HEK293 (cell line): ENCODE measurements at regions not wholly inside any gene's neighbourhood (a gene's known extent, or its start where the extent isn't known, plus 50 kb on each side); places are given as distances from the start of the nearest gene placed in this dataset.

ENCODE experiments used
- CTCF ChIA-PET: fragments of 350-600 bp; formaldehyde crosslinking; extraction: SDS; loops from one replicate; lab custom pipeline; 2021; ENCODE audit warnings: antibody characterized with exemption; lab: Yijun Ruan, JAX
- POLR2A ChIA-PET: fragments of 300-600 bp; formaldehyde crosslinking; extraction: SDS; loops from one replicate; lab custom pipeline; 2020; ENCODE audit warnings: antibody characterized with exemption, inconsistent platforms; lab: Yijun Ruan, JAX
- H3K27ac ChIP-seq: fragments of 200-500 bp; sonication (Bioruptor generic); 2 replicates; pipeline ENCODE4 v1.5.1; 2014; ENCODE audit warnings: low read depth, low read length, control low read depth, inconsistent platforms; ENCODE audit errors: extremely low read depth
- H3K36me3 ChIP-seq, 2 experiments: fragments of 200-500 bp in 1 of 2; sonication (Bioruptor generic) in 1 of 2; 1 replicate in 1 of 2; 2 replicates in 1 of 2; pipeline ENCODE4 v1.5.1; 2014 to 2017; ENCODE audit warnings: inconsistent platforms in 2 of 2, low read length in 2 of 2; ENCODE audit not compliant: control insufficient read depth in 2 of 2, insufficient read depth in 1 of 2
- H3K4me1 ChIP-seq: fragments of 200-500 bp; sonication (Bioruptor generic); 2 replicates; pipeline ENCODE4 v1.5.1; 2014; ENCODE audit warnings: mild to moderate bottlenecking, low read length, inconsistent platforms; ENCODE audit not compliant: control insufficient read depth, insufficient read depth
- H3K4me3 ChIP-seq: 2 replicates; pipeline ENCODE4 v1.5.1; 2011; ENCODE audit warnings: low read depth, mild to moderate bottlenecking, control low read depth, low read length, moderate library complexity
- H3K9me3 ChIP-seq: fragments of 200-500 bp; sonication (Bioruptor generic); 2 replicates; pipeline ENCODE4 v1.5.1; 2014; ENCODE audit warnings: low read depth, low read length, inconsistent platforms; ENCODE audit not compliant: control insufficient read depth, insufficient read depth
- IKZF3 ChIP-seq: fragments of 450-650 bp; IDR thresholded peaks from 2 replicates; pipeline ENCODE4 v1.5.0; 2018; ENCODE audit warnings: missing biosample characterization, mild to moderate bottlenecking, missing genetic modification characterization, moderate library complexity
- REPIN1 ChIP-seq: fragments of 450-650 bp; formaldehyde crosslinking; IDR thresholded peaks from 2 replicates; pipeline ENCODE4 v1.5.1; 2017; ENCODE audit warnings: missing biosample characterization, missing genetic modification characterization, low read depth
- SETDB1 ChIP-seq: IDR thresholded peaks from one replicate; pipeline ENCODE4 v1.6.1; 2017; ENCODE audit warnings: mild to moderate bottlenecking, low read length, moderate library complexity, mixed read lengths; ENCODE audit not compliant: insufficient read length
- TRIM28 ChIP-seq: IDR thresholded peaks from 2 replicates; pipeline ENCODE4 v1.6.1; 2011; ENCODE audit warnings: low read length, control low read depth, borderline replicate concordance
- WT1 ChIP-seq: fragments of 450-650 bp; formaldehyde crosslinking; IDR thresholded peaks from 2 replicates; pipeline ENCODE4 v1.5.1; 2016; ENCODE audit warnings: missing biosample characterization, missing genetic modification characterization
- ZBTB21 ChIP-seq: fragments of 450-650 bp; formaldehyde crosslinking; IDR thresholded peaks from 2 replicates; pipeline ENCODE4 v1.5.1; 2017; ENCODE audit warnings: missing biosample characterization, missing genetic modification characterization
- ZBTB48 ChIP-seq: fragments of 450-650 bp; formaldehyde crosslinking; IDR thresholded peaks from 2 replicates; pipeline ENCODE4 v1.5.1; 2016; ENCODE audit warnings: missing biosample characterization, missing genetic modification characterization
- ZFHX2 ChIP-seq: fragments of 450-650 bp; formaldehyde crosslinking; conservative IDR thresholded peaks from 2 replicates; pipeline ENCODE4 v1.5.1; 2016; ENCODE audit warnings: missing biosample characterization, missing genetic modification characterization
- ZNF112 ChIP-seq: fragments of 450-650 bp; formaldehyde crosslinking; IDR thresholded peaks from 2 replicates; pipeline ENCODE4 v1.5.0; 2017; ENCODE audit warnings: missing biosample characterization, missing genetic modification characterization
- ZNF157 ChIP-seq: fragments of 450-650 bp; formaldehyde crosslinking; IDR thresholded peaks from 2 replicates; pipeline ENCODE4 v1.5.1; 2016; ENCODE audit warnings: missing biosample characterization, missing genetic modification characterization
- ZNF174 ChIP-seq: fragments of 450-650 bp; formaldehyde crosslinking; IDR thresholded peaks from 2 replicates; pipeline ENCODE4 v1.5.0; 2017; ENCODE audit warnings: missing biosample characterization, mild to moderate bottlenecking, missing genetic modification characterization
- ZNF18 ChIP-seq: fragments of 450-650 bp; formaldehyde crosslinking; IDR thresholded peaks from 2 replicates; pipeline ENCODE4 v1.5.1; 2016; ENCODE audit warnings: missing biosample characterization, missing genetic modification characterization
- ZNF366 ChIP-seq: fragments of 450-650 bp; formaldehyde crosslinking; conservative IDR thresholded peaks from 2 replicates; pipeline ENCODE4 v1.5.1; 2016; ENCODE audit warnings: missing biosample characterization, missing genetic modification characterization
- ZNF391 ChIP-seq: fragments of 450-650 bp; formaldehyde crosslinking; IDR thresholded peaks from 2 replicates; pipeline ENCODE4 v1.5.1; 2016; ENCODE audit warnings: low read depth, missing biosample characterization, missing genetic modification characterization, borderline replicate concordance
- ZNF416 ChIP-seq: fragments of 450-650 bp; formaldehyde crosslinking; IDR thresholded peaks from 2 replicates; pipeline ENCODE4 v1.5.1; 2016; ENCODE audit warnings: missing biosample characterization, missing genetic modification characterization
- ZNF423 ChIP-seq: fragments of 450-650 bp; formaldehyde crosslinking; IDR thresholded peaks from 2 replicates; pipeline ENCODE4 v1.5.1; 2016; ENCODE audit warnings: missing biosample characterization, missing genetic modification characterization
- ZNF433 ChIP-seq: fragments of 450-650 bp; formaldehyde crosslinking; IDR thresholded peaks from 2 replicates; pipeline ENCODE4 v1.5.1; 2016; ENCODE audit warnings: missing biosample characterization, missing genetic modification characterization, low read depth
- ZNF560 ChIP-seq: fragments of 450-650 bp; formaldehyde crosslinking; IDR thresholded peaks from 2 replicates; pipeline ENCODE4 v1.5.1; 2017; ENCODE audit warnings: missing biosample characterization, missing genetic modification characterization, borderline replicate concordance
- ZNF621 ChIP-seq: fragments of 450-650 bp; formaldehyde crosslinking; IDR thresholded peaks from 2 replicates; pipeline ENCODE4 v1.5.1; 2017; ENCODE audit warnings: missing biosample characterization, missing genetic modification characterization
- ZNF639 ChIP-seq: fragments of 450-650 bp; formaldehyde crosslinking; IDR thresholded peaks from 2 replicates; pipeline ENCODE4 v1.5.1; 2016; ENCODE audit warnings: missing biosample characterization, missing genetic modification characterization
- ZNF677 ChIP-seq: fragments of 450-650 bp; IDR thresholded peaks from 2 replicates; pipeline ENCODE4 v1.5.0; 2018; ENCODE audit warnings: missing biosample characterization, mild to moderate bottlenecking, missing genetic modification characterization, moderate library complexity
- ZNF76 ChIP-seq: fragments of 450-650 bp; formaldehyde crosslinking; IDR thresholded peaks from 2 replicates; pipeline ENCODE4; 2016; ENCODE audit warnings: low read depth, missing biosample characterization, missing genetic modification characterization, borderline replicate concordance
- ZNF768 ChIP-seq: fragments of 450-650 bp; formaldehyde crosslinking; IDR thresholded peaks from 2 replicates; pipeline ENCODE4 v1.5.1; 2018; ENCODE audit warnings: missing biosample characterization, mild to moderate bottlenecking, missing genetic modification characterization
- ZNF777 ChIP-seq: fragments of 450-650 bp; formaldehyde crosslinking; IDR thresholded peaks from 2 replicates; pipeline ENCODE4 v1.5.1; 2017; ENCODE audit warnings: missing biosample characterization, missing genetic modification characterization, borderline replicate concordance
- ZNF791 ChIP-seq: fragments of 450-650 bp; formaldehyde crosslinking; IDR thresholded peaks from 2 replicates; pipeline ENCODE4 v1.5.1; 2016; ENCODE audit warnings: missing biosample characterization, missing genetic modification characterization
- ZNF792 ChIP-seq: fragments of 450-650 bp; formaldehyde crosslinking; IDR thresholded peaks from 2 replicates; pipeline ENCODE4 v1.5.1; 2016; ENCODE audit warnings: missing biosample characterization, missing genetic modification characterization
- ZNF843 ChIP-seq: fragments of 450-650 bp; formaldehyde crosslinking; IDR thresholded peaks from 2 replicates; pipeline ENCODE4 v1.5.1; 2016; ENCODE audit warnings: missing biosample characterization, missing genetic modification characterization
- ZSCAN30 ChIP-seq: fragments of 450-650 bp; IDR thresholded peaks from 2 replicates; pipeline ENCODE4 v1.5.1; 2018; ENCODE audit warnings: missing biosample characterization, mild to moderate bottlenecking, missing genetic modification characterization, moderate library complexity
- TF ChIP-seq, protein P1 (sequence below): fragments of 450-650 bp; formaldehyde crosslinking; IDR thresholded peaks from 2 replicates; pipeline ENCODE4 v1.5.1; 2016; ENCODE audit warnings: missing biosample characterization, missing genetic modification characterization

DNA sequence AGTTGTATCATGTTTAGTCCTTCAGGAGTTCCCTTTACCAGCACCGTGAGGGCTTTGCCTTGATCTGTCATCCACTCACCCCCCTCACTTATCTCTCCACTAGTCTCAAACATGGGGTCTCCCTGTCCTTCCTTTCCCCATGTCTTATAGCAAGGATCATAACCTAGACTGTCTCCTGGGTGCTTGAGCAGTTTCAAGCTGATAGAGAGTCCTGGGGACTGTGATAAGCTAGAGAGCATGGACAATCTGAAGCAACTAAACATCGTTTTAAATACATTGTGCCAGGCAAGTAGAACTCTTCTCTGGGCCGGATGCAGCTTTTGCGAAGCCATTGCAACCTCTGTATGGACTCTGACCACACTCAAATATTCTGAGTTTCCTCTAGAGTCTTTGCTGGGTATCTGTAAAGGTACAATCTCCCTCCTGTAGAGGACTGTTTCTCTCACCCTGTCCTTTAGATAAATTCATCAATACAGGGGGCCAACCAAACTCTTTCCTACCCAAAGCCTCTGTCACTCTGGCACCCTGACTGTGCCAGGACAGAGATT, 684.6 kb upstream of the NR2F2 start:
- CTCF ChIA-PET: no interaction called here
- TF ChIP-seq ZNF843 (tag by site-specific recombination) (no peak), TRIM28 (no peak), ZNF423 (tag by site-specific recombination) (no peak), ZNF366 (tag by site-specific recombination) (no peak), ZNF639 (no peak), ZNF416 (tag by site-specific recombination) (no peak), ZNF677 (tag by site-specific recombination) (no peak), ZFHX2 (tag by site-specific recombination) (no peak), ZNF391 (tag by site-specific recombination) (no peak), ZNF792 (tag by site-specific recombination) (no peak), ZNF174 (tag by site-specific recombination) (no peak), ZNF433 (tag by site-specific recombination) (no peak), SETDB1 (no peak), WT1 (tag by site-specific recombination) (no peak), ZNF621 (tag by site-specific recombination) (no peak), ZNF560 (tag by site-specific recombination) (no peak), ZBTB21 (tag by site-specific recombination) (no peak)

DNA sequence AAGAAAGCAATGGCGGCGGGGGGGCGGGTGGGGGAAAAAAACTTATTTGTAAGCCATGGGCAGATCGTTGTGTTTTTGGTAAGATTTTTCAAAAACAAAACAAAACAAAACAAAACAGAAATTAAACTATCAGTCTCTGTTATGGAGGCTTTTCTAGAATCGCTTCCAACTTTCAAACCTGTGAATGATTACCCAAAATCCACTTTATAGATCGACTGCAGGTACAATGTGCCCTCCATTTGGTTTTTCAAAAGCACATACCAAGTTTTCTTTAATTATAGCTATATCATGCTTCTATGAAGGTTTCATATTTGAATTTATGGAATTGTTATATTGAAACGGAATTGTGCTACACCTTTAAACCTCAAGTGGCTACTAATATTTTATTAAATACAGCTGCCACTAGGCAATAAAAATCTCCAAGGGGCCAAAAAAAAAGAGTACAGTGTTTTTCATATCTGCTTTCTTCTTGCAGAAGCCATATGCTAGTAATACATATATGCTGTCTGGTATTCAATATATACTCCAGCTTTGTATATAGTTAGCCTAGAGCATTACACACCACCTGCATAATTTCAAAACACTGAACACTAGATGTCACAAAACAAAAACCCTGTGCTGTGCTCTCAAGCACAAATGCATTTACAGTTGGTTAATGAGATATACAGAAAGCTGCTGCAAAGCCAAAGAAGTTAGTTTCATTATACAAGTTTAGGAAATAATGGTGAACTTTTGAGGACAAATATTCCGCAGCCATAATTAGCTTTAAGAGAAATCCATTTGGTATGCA, 683.8 kb upstream of the NR2F2 start:
- H3K36me3 ChIP-seq: no peaks in the 10 kb centered on the region
- no peak overlapping the region for H3K27ac ChIP-seq
- CTCF ChIA-PET: interaction anchor here (0.5 to 0.7 kb wide), 4 partner anchors 161 to 387 kb away, joined by 3 to 4 read pairs (median 4); no protein-coding TSS in a partner anchor
- TF ChIP-seq ZNF18 (tag by site-specific recombination): no peak
- no peak for TF ChIP-seq ZNF791 (tag by site-specific recombination)
- no peak for TF ChIP-seq REPIN1 (tag by site-specific recombination)
- TF ChIP-seq ZNF843 (tag by site-specific recombination): no peak
- no peak for TF ChIP-seq IKZF3 (tag by site-specific recombination)
- TF ChIP-seq ZSCAN30 (tag by site-specific recombination): no peak
- no peak for TF ChIP-seq ZNF768
- TF ChIP-seq ZBTB48 (tag by site-specific recombination): no peak
- no peak for TF ChIP-seq ZNF777 (tag by site-specific recombination)
- no peak for TF ChIP-seq ZNF157 (tag by site-specific recombination)
- TF ChIP-seq, protein P1, sequence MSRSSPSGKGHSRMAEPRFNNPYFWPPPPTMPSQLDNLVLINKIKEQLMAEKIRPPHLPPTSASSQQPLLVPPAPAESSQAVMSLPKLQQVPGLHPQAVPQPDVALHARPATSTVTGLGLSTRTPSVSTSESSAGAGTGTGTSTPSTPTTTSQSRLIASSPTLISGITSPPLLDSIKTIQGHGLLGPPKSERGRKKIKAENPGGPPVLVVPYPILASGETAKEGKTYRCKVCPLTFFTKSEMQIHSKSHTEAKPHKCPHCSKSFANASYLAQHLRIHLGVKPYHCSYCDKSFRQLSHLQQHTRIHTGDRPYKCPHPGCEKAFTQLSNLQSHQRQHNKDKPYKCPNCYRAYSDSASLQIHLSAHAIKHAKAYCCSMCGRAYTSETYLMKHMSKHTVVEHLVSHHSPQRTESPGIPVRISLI (tag by site-specific recombination): no peak
- TF ChIP-seq ZNF112 (tag by site-specific recombination): no peak
- no peak for TF ChIP-seq ZNF76
- H3K4me1 ChIP-seq: peaks cover 26% of the 10 kb centered on the region
- no peaks in the 10 kb centered on the region for H3K9me3 ChIP-seq
- POLR2A ChIA-PET: no interaction called here
- H3K4me3 ChIP-seq: no peak overlapping the region

More for the DNA sequence above, 684.6 kb upstream of the NR2F2 start:
- POLR2A ChIA-PET: no interaction called here
- Histone ChIP-seq H3K27ac (no peak overlapping the region; the same call in 1 of the 2 replicates), H3K4me1 (peaks cover 26% of the 10 kb centered on the region), H3K4me3 (no peak overlapping the region), H3K9me3 (no peaks in the 10 kb centered on the region), H3K36me3 (no peaks in the 10 kb centered on the region)
